Adrenal gland (tissue), 9 donors: ENCODE measurements at regions not wholly inside any gene's neighbourhood (a gene's known extent, or its start where the extent isn't known, plus 50 kb on each side); places are given as distances from the start of the nearest gene placed in this dataset.
"Not testable (repeated sequence)": the region's sequence is repeated elsewhere in the genome, so short reads cannot be mapped to it uniquely, and the experiment has no call there.

Source experiments
- DNase-seq, 7 donors: peaks; one replicate each; pipeline ENCODE4 v3.0.0-alpha.2; 2019 to 2020
- H3K27ac ChIP-seq, 5 donors: fragments of 200-600 bp; sonication (generic) in 4 of 5; 1 replicate in 3 of 5; 2 replicates in 2 of 5; pipeline versions ENCODE4 v1.5.1 to v1.8.0; 2016 to 2020; ENCODE audit warnings: mild to moderate bottlenecking in 1 of 5
- H3K27me3 ChIP-seq: fragments of 200-600 bp; 2 replicates; pipeline ENCODE4 v1.8.0; 2021
- H3K36me3 ChIP-seq, 2 donors: fragments of 200-600 bp; replicated peaks in 1 of 2; 1 replicate in 1 of 2; 2 replicates in 1 of 2; pipeline versions ENCODE4 v1.5.1 to v1.8.0; 2018 to 2022
- H3K4me1 ChIP-seq, 2 donors: fragments of 200-600 bp; replicated peaks in 1 of 2; 1 replicate in 1 of 2; 2 replicates in 1 of 2; pipeline versions ENCODE4 v1.5.1 to v1.8.0; 2018 to 2021
- H3K4me3 ChIP-seq, 4 donors: fragments of 200-600 bp; sonication (generic) in 3 of 4; one replicate each; pipeline ENCODE4 v1.5.1; 2016 to 2018
- H3K9me3 ChIP-seq, 3 donors: fragments of 200-600 bp; sonication (generic) in 1 of 3; replicated peaks in 1 of 3; 1 replicate in 2 of 3; 2 replicates in 1 of 3; pipeline versions ENCODE4 v1.5.1 to v1.8.0; 2016 to 2021
- CTCF ChIP-seq, 6 experiments: fragments of 450-650 bp in 4 of 6; fragments of 200-600 bp in 2 of 6; sonication (generic) in 1 of 6; IDR thresholded peaks; 1 replicate in 5 of 6; 2 replicates in 1 of 6; pipeline versions ENCODE4 v1.5.1 to v1.8.0; 2016 to 2021; ENCODE audit warnings: antibody characterized with exemption in 6 of 6, mild to moderate bottlenecking in 2 of 6, moderate library complexity in 1 of 6
- POLR2A ChIP-seq, 2 donors: fragments of 450-650 bp; IDR thresholded peaks; one replicate each; pipeline ENCODE4 v1.6.1; 2017; ENCODE audit warnings: antibody characterized with exemption in 2 of 2, mild to moderate bottlenecking in 2 of 2, moderate library complexity in 1 of 2
- WGBS, 4 donors: extraction: QIAGEN DNeasy Blood & Tissue Kit in 2 of 4; methylation state at CpG; one replicate each; pipeline versions ENCODE4 v1.1.5 to v1.1.7; 2013 to 2017; 5-methylcytosine and 5-hydroxymethylcytosine counted together
- intact Hi-C, 2 donors: fragments of 100-400 bp; cut with DNase I; formaldehyde crosslinking; loops; one replicate each; pipeline versions ENCODE4 v1.14.1 to v1.15.0; 2022 to 2023
- donor health status: healthy with polysubstance abuse.
- donor health status: Bipolar disorder and iron deficiency.
- donor health status: DM: yes; HTN: yes; CAD: no.
- donor health status: DM: no; HTN: no; CAD: no.
- donor health status: DM: no; HTN: no; CAD: no.

- Histone ChIP-seq H3K27me3 (no peaks in the 10 kb centered on the region), H3K9me3 (no peaks in the 10 kb centered on the region), H3K4me3 (no peak overlapping the region), H3K4me1 (no peaks in the 10 kb centered on the region), H3K27ac (no peak overlapping the region), H3K36me3 (no peaks in the 10 kb centered on the region)
- DNase-seq, result no peak
- intact Hi-C loops, result no loop called here
- TF ChIP-seq CTCF (IDR thresholded peaks at IDR 0.05) (no peak), POLR2A (IDR thresholded peaks at IDR 0.05) (no peak)
- 78 to 96% (median 82%) methylated on average over 1 of the region's 1 CpG for WGBS, 4 donors
Observed at GRCh38 chr4:124123721-124124120, 588.8 kb downstream of the ANKRD50 start.

GRCh38 chr4:124131324-124131723 lies 581.2 kb downstream of the ANKRD50 start:
- H3K9me3 ChIP-seq, H3K36me3 ChIP-seq, H3K27ac ChIP-seq, DNase-seq, H3K4me1 ChIP-seq, intact Hi-C loops, H3K27me3 ChIP-seq, H3K4me3 ChIP-seq: not testable (repeated sequence)
- 93 to 96% (median 95%) methylated on average over 3 to 6 of the region's 6 CpGs for WGBS, 4 donors

- no peak overlapping the region for H3K4me3 ChIP-seq
- peaks cover 0 to 4% of the 10 kb centered on the region in 2 donors for H3K4me1 ChIP-seq
- H3K9me3 ChIP-seq, result no peaks in the 10 kb centered on the region
- TF ChIP-seq CTCF (IDR thresholded peaks at IDR 0.05) (no peak), POLR2A (IDR thresholded peaks at IDR 0.05) (no peak)
- 80 to 91% (median 85%) methylated on average over 2 of the region's 2 CpGs for WGBS, 4 donors
- intact Hi-C loops, result no loop called here
- H3K36me3 ChIP-seq, result no peaks in the 10 kb centered on the region
- H3K27me3 ChIP-seq, result no peaks in the 10 kb centered on the region
- DNase-seq, result no peak
- no peak overlapping the region for H3K27ac ChIP-seq
Observed at GRCh38 chr4:124132161-124132560, 580.4 kb downstream of the ANKRD50 start.

GRCh38 chr4:124133753-124134152 lies 578.8 kb downstream of the ANKRD50 start:
- Histone ChIP-seq H3K9me3 (no peaks in the 10 kb centered on the region), H3K27ac (no peak overlapping the region), H3K27me3 (no peaks in the 10 kb centered on the region), H3K4me3 (no peak overlapping the region), H3K4me1 (peaks cover 0 to 4% of the 10 kb centered on the region in 2 donors), H3K36me3 (no peaks in the 10 kb centered on the region)
- no peak for DNase-seq
- 67 to 80% (median 73%) methylated on average over 1 of the region's 1 CpG for WGBS, 4 donors
- intact Hi-C loops, result no loop called here
- TF ChIP-seq POLR2A (IDR thresholded peaks at IDR 0.05), result no peak
- no peak for TF ChIP-seq CTCF (IDR thresholded peaks at IDR 0.05)

- Histone ChIP-seq H3K27me3 (no peaks in the 10 kb centered on the region), H3K27ac (no peak overlapping the region), H3K4me1 (peaks cover 0 to 4% of the 10 kb centered on the region in 2 donors), H3K36me3 (no peaks in the 10 kb centered on the region), H3K9me3 (no peaks in the 10 kb centered on the region), H3K4me3 (no peak overlapping the region)
- DNase-seq, result peak in 1 of 7 donors; percentile 21
- 20 to 33% (median 26%) methylated on average over 1 of the region's 1 CpG for WGBS, 4 donors
- TF ChIP-seq POLR2A (IDR thresholded peaks at IDR 0.05), result no peak
- no peak for TF ChIP-seq CTCF (IDR thresholded peaks at IDR 0.05)
- intact Hi-C loops, result no loop called here
Observed at GRCh38 chr4:124135409-124135813, 577.1 kb downstream of the ANKRD50 start.
